Pancreas (tissue), 10 donors: ENCODE measurements at regions not wholly inside any gene's neighbourhood (a gene's known extent, or its start where the extent isn't known, plus 50 kb on each side); places are given as distances from the start of the nearest gene placed in this dataset.

Source experiments
- ATAC-seq, 4 donors: fragments of 200-7000 bp; cut with Tn5 transposase; one replicate each; pipeline versions ENCODE4 v1.8.0 to v1.9.1; 2020; ENCODE audit warnings: mild to moderate bottlenecking in 4 of 4, moderate library complexity in 4 of 4
- DNase-seq, 6 donors: peaks; one replicate each; pipeline ENCODE4 v3.0.0-alpha.2; 2020
- FAIRE-seq: peaks from 2 replicates; lab custom pipeline; 2012; peaks lifted over from hg19 to GRCh38; lab: Jason Lieb, UNC
- H3K27ac ChIP-seq, 4 donors: fragments of 200-600 bp; sonication (generic); 1 replicate in 3 of 4; 2 replicates in 1 of 4; pipeline versions ENCODE4 v1.5.0 to v1.8.0; 2020
- H3K27me3 ChIP-seq, 4 donors: fragments of 200-600 bp; one replicate each; pipeline ENCODE4 v1.8.0; 2021
- H3K36me3 ChIP-seq, 3 donors: fragments of 200-600 bp; sonication (generic) in 1 of 3; one replicate each; pipeline versions ENCODE4 v1.5.0 to v1.8.0; 2020 to 2021
- H3K4me1 ChIP-seq, 3 donors: fragments of 200-600 bp; one replicate each; pipeline ENCODE4 v1.8.0; 2021
- H3K4me3 ChIP-seq, 4 donors: fragments of 200-600 bp; sonication (generic) in 2 of 4; one replicate each; pipeline versions ENCODE4 v1.5.0 to v1.8.0; 2020 to 2021
- H3K9me3 ChIP-seq, 4 donors: fragments of 200-600 bp; one replicate each; pipeline ENCODE4 v1.8.0; 2021
- CTCF ChIP-seq, 4 donors: fragments of 200-600 bp; sonication (generic) in 3 of 4; IDR thresholded peaks; one replicate each; pipeline versions ENCODE4 v1.5.0 to v1.8.0; 2021; ENCODE audit warnings: antibody characterized with exemption in 4 of 4
- WGBS, 2 donors: extraction: QIAGEN DNeasy Blood & Tissue Kit; methylation state at CpG; one replicate each; pipeline ENCODE4 v1.1.7; 2013; 5-methylcytosine and 5-hydroxymethylcytosine counted together
- intact Hi-C, 3 donors: fragments of 100-400 bp; cut with DNase I; formaldehyde crosslinking; loops; one replicate each; pipeline versions ENCODE4 v1.11.1 to v1.14.2; 2022
- donor health status: healthy with polysubstance abuse.
- donor health status: DM: no; HTN: no; CAD: no; lungs with moderate emphysema.
- donor health status: DM: no; HTN: no; CAD: no.
- donor health status: control.
- donor health status: control.
- donor health status: Bipolar disorder and iron deficiency.
- donor health status: DM: yes; HTN: yes; CAD: no.
- donor health status: DM: no; HTN: no; CAD: no.
- donor health status: DM: no; HTN: no; CAD: no.
- donor health status: DM: yes; HTN: yes; CAD: no.

- 92 to 96% methylated on average over 3 of the region's 3 CpGs for WGBS, 2 donors
- Histone ChIP-seq H3K27ac (no peak overlapping the region), H3K4me3 (no peak overlapping the region), H3K36me3 (no peaks in the 10 kb centered on the region), H3K9me3 (no peaks in the 10 kb centered on the region), H3K4me1 (peaks cover 0 to 5% (median 4%) of the 10 kb centered on the region in 3 donors), H3K27me3 (no peaks in the 10 kb centered on the region)
- FAIRE-seq = no peak
- no peak for DNase-seq
- TF ChIP-seq CTCF (IDR thresholded peaks at IDR 0.05) = no peak
- ATAC-seq = no peak
- intact Hi-C loops = no loop called here
Measured at GRCh38 chr14:61219673-61220072, 61.5 kb downstream of the TMEM30B start.

- no peaks in the 10 kb centered on the region for H3K36me3 ChIP-seq
- H3K4me3 ChIP-seq = no peak overlapping the region
- no peaks in the 10 kb centered on the region for H3K9me3 ChIP-seq
- H3K4me1 ChIP-seq = peaks cover 0 to 5% (median 4%) of the 10 kb centered on the region in 3 donors
- no peak for DNase-seq
- WGBS, 2 donors = 57 to 64% methylated on average over 1 of the region's 1 CpG
- no peak for FAIRE-seq
- intact Hi-C loops = no loop called here
- no peak overlapping the region for H3K27ac ChIP-seq
- no peak for ATAC-seq
- H3K27me3 ChIP-seq = no peaks in the 10 kb centered on the region
- TF ChIP-seq CTCF (IDR thresholded peaks at IDR 0.05) = no peak
Measured at GRCh38 chr14:61219256-61219655, 61.9 kb downstream of the TMEM30B start.

GRCh38 chr14:61218767-61219166 is 62.4 kb downstream of the TMEM30B start:
- FAIRE-seq (no peak), ATAC-seq (no peak), DNase-seq (no peak)
- no peak overlapping the region for H3K4me3 ChIP-seq
- no peaks in the 10 kb centered on the region for H3K9me3 ChIP-seq
- H3K27ac ChIP-seq = no peak overlapping the region
- no peaks in the 10 kb centered on the region for H3K27me3 ChIP-seq
- intact Hi-C loops = no loop called here
- 72 to 73% methylated on average over 6 of the region's 6 CpGs for WGBS, 2 donors
- peaks cover 0 to 5% (median 4%) of the 10 kb centered on the region in 3 donors for H3K4me1 ChIP-seq
- no peaks in the 10 kb centered on the region for H3K36me3 ChIP-seq
- TF ChIP-seq CTCF (IDR thresholded peaks at IDR 0.05) = no peak

- WGBS, 2 donors = 81 to 85% methylated on average over 5 of the region's 5 CpGs
- Histone ChIP-seq H3K9me3 (no peaks in the 10 kb centered on the region), H3K36me3 (no peaks in the 10 kb centered on the region), H3K4me3 (no peak overlapping the region), H3K27ac (no peak overlapping the region), H3K4me1 (peaks cover 0 to 5% (median 4%) of the 10 kb centered on the region in 3 donors), H3K27me3 (no peaks in the 10 kb centered on the region)
- DNase-seq (no peak), ATAC-seq (no peak), FAIRE-seq (no peak)
- intact Hi-C loops = no loop called here
- no peak for TF ChIP-seq CTCF (IDR thresholded peaks at IDR 0.05)
Measured at GRCh38 chr14:61218157-61218556, 63.0 kb downstream of the TMEM30B start.

- no peak for ATAC-seq
- DNase-seq = no peak
Measured at GRCh38 chr14:61217516-61217915, 63.6 kb downstream of the TMEM30B start.

More at GRCh38 chr14:61217516-61217915, 63.6 kb downstream of the TMEM30B start:
- Histone ChIP-seq H3K27ac (no peak overlapping the region), H3K9me3 (no peaks in the 10 kb centered on the region), H3K4me1 (peaks cover 0 to 5% (median 4%) of the 10 kb centered on the region in 3 donors), H3K36me3 (no peaks in the 10 kb centered on the region), H3K4me3 (no peak overlapping the region), H3K27me3 (no peaks in the 10 kb centered on the region)
- no peak for TF ChIP-seq CTCF (IDR thresholded peaks at IDR 0.05)
- 79 to 84% methylated on average over 2 of the region's 2 CpGs for WGBS, 2 donors
- intact Hi-C loops = no loop called here
- FAIRE-seq = no peak
